ENCODE measurements at regions not wholly inside any gene's neighbourhood (a gene's known extent, or its start where the extent isn't known, plus 50 kb on each side); places are given as distances from the start of the nearest gene placed in this dataset.

- no peak for TF ChIP-seq CTCF (IDR thresholded peaks at IDR 0.05; ENCODE audit: control extremely low read depth in 1 of 3, insufficient read depth in 1 of 3, low read depth in 1 of 3, low read length in 3 of 3)
Observed at GRCh38 chr14:103198131-103199105, 75.2 kb downstream of the TNFAIP2 start (continued).
